Transverse colon (tissue), 3 donors: ENCODE measurements at regions not wholly inside any gene's neighbourhood (a gene's known extent, or its start where the extent isn't known, plus 50 kb on each side); places are given as distances from the start of the nearest gene placed in this dataset.

Experiments used
- EP300 ChIP-seq: sonication (generic); formaldehyde crosslinking; IDR thresholded peaks from one replicate; pipeline ENCODE4 v1.6.1; 2017; ENCODE audit warnings: antibody characterized with exemption, low read depth
- POLR2A ChIP-seq: fragments of 450-650 bp; IDR thresholded peaks from one replicate; pipeline ENCODE4 v1.6.1; 2016; ENCODE audit warnings: antibody characterized with exemption, mild to moderate bottlenecking, moderate library complexity
- TF ChIP-seq, protein P1 (sequence below), 5 experiments: fragments of 200-600 bp in 3 of 5; fragments of 450-650 bp in 2 of 5; sonication (generic) in 3 of 5; IDR thresholded peaks; 1 replicate in 2 of 5; 2 replicates in 3 of 5; pipeline ENCODE4 v1.5.1; 2016 to 2017; ENCODE audit warnings: antibody characterized with exemption in 5 of 5, inconsistent platforms in 3 of 5, mild to moderate bottlenecking in 2 of 5, moderate library complexity in 1 of 5

DNA sequence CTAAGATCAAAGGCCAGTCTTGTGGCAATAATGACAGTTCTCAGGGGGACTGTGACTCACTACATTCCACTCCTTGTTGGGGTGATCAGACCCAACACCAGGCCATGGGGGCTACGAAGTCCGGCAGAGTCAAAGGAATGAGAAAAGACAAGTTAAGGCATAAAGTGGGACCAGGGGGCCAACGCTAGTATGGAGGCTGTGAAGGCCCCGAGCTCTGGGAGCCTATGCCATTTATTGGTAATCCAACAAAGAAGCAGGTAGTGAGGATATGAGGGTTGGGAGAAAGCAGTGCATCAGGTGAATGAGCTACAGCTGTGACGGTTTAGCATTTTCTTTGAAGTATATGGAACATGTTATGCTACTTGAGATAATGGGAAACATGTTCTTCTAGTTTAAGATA, 104.4 kb upstream of the C2CD4B start:
- TF ChIP-seq, protein P1, sequence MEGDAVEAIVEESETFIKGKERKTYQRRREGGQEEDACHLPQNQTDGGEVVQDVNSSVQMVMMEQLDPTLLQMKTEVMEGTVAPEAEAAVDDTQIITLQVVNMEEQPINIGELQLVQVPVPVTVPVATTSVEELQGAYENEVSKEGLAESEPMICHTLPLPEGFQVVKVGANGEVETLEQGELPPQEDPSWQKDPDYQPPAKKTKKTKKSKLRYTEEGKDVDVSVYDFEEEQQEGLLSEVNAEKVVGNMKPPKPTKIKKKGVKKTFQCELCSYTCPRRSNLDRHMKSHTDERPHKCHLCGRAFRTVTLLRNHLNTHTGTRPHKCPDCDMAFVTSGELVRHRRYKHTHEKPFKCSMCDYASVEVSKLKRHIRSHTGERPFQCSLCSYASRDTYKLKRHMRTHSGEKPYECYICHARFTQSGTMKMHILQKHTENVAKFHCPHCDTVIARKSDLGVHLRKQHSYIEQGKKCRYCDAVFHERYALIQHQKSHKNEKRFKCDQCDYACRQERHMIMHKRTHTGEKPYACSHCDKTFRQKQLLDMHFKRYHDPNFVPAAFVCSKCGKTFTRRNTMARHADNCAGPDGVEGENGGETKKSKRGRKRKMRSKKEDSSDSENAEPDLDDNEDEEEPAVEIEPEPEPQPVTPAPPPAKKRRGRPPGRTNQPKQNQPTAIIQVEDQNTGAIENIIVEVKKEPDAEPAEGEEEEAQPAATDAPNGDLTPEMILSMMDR (IDR thresholded peaks at IDR 0.05): no peak
- no peak for TF ChIP-seq EP300
- no peak for TF ChIP-seq POLR2A
